ENCODE measurements at regions not wholly inside any gene's neighbourhood (a gene's known extent, or its start where the extent isn't known, plus 50 kb on each side); places are given as distances from the start of the nearest gene placed in this dataset.

DNA sequence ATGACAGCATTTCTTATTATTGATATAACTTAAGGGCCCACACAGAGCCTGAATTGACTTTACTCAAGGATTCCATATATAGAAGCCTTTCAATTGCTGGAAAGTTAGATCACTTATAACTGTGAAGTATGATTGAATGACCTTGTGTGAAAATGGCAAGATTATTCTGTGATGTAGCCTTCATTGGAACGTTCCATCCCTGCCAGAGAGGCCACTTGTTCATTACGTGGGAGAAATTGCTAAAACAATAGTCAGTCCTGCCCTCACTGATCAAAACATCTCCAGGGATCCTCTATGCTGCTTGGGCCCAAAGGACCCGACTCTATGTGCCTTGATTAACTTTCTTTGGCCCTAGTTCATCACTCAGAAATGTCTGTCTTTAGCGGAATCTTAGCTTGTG is 159.5 kb upstream of the BLID start:
- TF ChIP-seq, protein P1, sequence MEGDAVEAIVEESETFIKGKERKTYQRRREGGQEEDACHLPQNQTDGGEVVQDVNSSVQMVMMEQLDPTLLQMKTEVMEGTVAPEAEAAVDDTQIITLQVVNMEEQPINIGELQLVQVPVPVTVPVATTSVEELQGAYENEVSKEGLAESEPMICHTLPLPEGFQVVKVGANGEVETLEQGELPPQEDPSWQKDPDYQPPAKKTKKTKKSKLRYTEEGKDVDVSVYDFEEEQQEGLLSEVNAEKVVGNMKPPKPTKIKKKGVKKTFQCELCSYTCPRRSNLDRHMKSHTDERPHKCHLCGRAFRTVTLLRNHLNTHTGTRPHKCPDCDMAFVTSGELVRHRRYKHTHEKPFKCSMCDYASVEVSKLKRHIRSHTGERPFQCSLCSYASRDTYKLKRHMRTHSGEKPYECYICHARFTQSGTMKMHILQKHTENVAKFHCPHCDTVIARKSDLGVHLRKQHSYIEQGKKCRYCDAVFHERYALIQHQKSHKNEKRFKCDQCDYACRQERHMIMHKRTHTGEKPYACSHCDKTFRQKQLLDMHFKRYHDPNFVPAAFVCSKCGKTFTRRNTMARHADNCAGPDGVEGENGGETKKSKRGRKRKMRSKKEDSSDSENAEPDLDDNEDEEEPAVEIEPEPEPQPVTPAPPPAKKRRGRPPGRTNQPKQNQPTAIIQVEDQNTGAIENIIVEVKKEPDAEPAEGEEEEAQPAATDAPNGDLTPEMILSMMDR (IDR thresholded peaks at IDR 0.05) = no peak
- TF ChIP-seq POLR2A (IDR thresholded peaks at IDR 0.05) = no peak

Measured in adrenal gland (tissue), 5 donors.